GM23338 (cell line): ENCODE measurements at regions not wholly inside any gene's neighbourhood (a gene's known extent, or its start where the extent isn't known, plus 50 kb on each side); places are given as distances from the start of the nearest gene placed in this dataset.

Source experiments
- ATAC-seq: fragments of 200-7000 bp; cut with Tn5 transposase; 3 replicates; pipeline ENCODE4 v1.9.1; 2020
- DNase-seq: peaks from one replicate; pipeline ENCODE4 v3.0.0-alpha.2; 2015; ENCODE audit warnings: low spot score
- H2AFZ ChIP-seq: fragments of 200-600 bp; sonication (generic); 2 replicates; pipeline ENCODE4 v1.8.0; 2016; ENCODE audit warnings: antibody characterized with exemption, mild to moderate bottlenecking, moderate library complexity
- H3F3A ChIP-seq: fragments of 200-600 bp; sonication (generic); replicated peaks from 2 replicates; pipeline ENCODE4 v1.8.0; 2017; ENCODE audit warnings: antibody characterized with exemption, mixed run types, low read depth
- H3K27ac ChIP-seq: fragments of 200-600 bp; sonication (generic); 2 replicates; pipeline ENCODE4 v1.6.1; 2016; ENCODE audit warnings: low read depth
- H3K27me3 ChIP-seq: fragments of 200-600 bp; sonication (generic); 2 replicates; pipeline ENCODE4 v1.8.0; 2016; ENCODE audit warnings: mild to moderate bottlenecking, mixed run types, moderate library complexity; ENCODE audit not compliant: insufficient read depth
- H3K36me3 ChIP-seq: fragments of 200-600 bp; sonication (generic); 2 replicates; pipeline ENCODE4 v1.8.0; 2016; ENCODE audit warnings: mild to moderate bottlenecking; ENCODE audit not compliant: insufficient read depth
- H3K4me1 ChIP-seq: fragments of 200-600 bp; sonication (generic); 2 replicates; pipeline ENCODE4 v1.8.0; 2016; ENCODE audit warnings: mild to moderate bottlenecking, moderate library complexity; ENCODE audit not compliant: insufficient read depth
- H3K4me2 ChIP-seq: fragments of 200-600 bp; sonication (generic); 2 replicates; pipeline ENCODE4 v1.7.1; 2017; ENCODE audit warnings: mixed run types
- H3K4me3 ChIP-seq: fragments of 200-600 bp; sonication (generic); 2 replicates; pipeline ENCODE4 v1.6.1; 2016; ENCODE audit warnings: mixed run types
- H3K79me2 ChIP-seq: fragments of 200-600 bp; sonication (generic); replicated peaks from 2 replicates; pipeline ENCODE4 v1.8.0; 2017; ENCODE audit warnings: mild to moderate bottlenecking; ENCODE audit not compliant: insufficient read depth
- H3K9me2 ChIP-seq: fragments of 200-600 bp; sonication (generic); 2 replicates; pipeline ENCODE4 v1.8.0; 2017; ENCODE audit not compliant: insufficient read depth
- H4K20me1 ChIP-seq: fragments of 200-600 bp; sonication (generic); replicated peaks from 2 replicates; pipeline ENCODE4 v1.8.0; 2017; ENCODE audit warnings: mild to moderate bottlenecking; ENCODE audit not compliant: insufficient read depth
- H3K27ac Mint-ChIP-seq: 2 replicates; pipeline ENCODE4 v1.8.0; 2020; ENCODE audit warnings: inconsistent platforms, mild to moderate bottlenecking, moderate library complexity, mixed read lengths
- H3K27me3 Mint-ChIP-seq: 3 replicates; pipeline ENCODE4 v1.8.0; 2022; ENCODE audit warnings: low read depth, mild to moderate bottlenecking, moderate library complexity, mixed read lengths, inconsistent platforms; ENCODE audit not compliant: insufficient read depth, poor library complexity
- H3K36me3 Mint-ChIP-seq: 3 replicates; pipeline ENCODE4 v1.8.0; 2021; ENCODE audit warnings: low read depth, mild to moderate bottlenecking, inconsistent platforms, moderate library complexity, mixed read lengths
- H3K4me1 Mint-ChIP-seq: 3 replicates; pipeline ENCODE4 v1.8.0; 2020; ENCODE audit warnings: mild to moderate bottlenecking, inconsistent platforms, mixed read lengths
- H3K4me3 Mint-ChIP-seq: 3 replicates; pipeline ENCODE4 v1.8.0; 2021; ENCODE audit warnings: moderate library complexity, mild to moderate bottlenecking, inconsistent platforms, mixed read lengths
- H3K9me3 Mint-ChIP-seq: 3 replicates; pipeline ENCODE4 v1.8.0; 2020; ENCODE audit warnings: moderate library complexity, mild to moderate bottlenecking, inconsistent platforms, mixed read lengths
- CREB1 ChIP-seq: fragments of 250-450 bp; sonication (Bioruptor Pico); IDR thresholded peaks from 2 replicates; pipeline ENCODE4 v1.5.0; 2020; ENCODE audit warnings: low read depth, mild to moderate bottlenecking, moderate library complexity
- CTCF ChIP-seq, 2 experiments: fragments of 200-600 bp in 1 of 2; sonication (generic) in 1 of 2; conservative IDR thresholded peaks; 2 replicates each; pipeline versions ENCODE4 v1.5.1 to v1.6.1; 2016 to 2017; ENCODE audit warnings: antibody characterized with exemption in 2 of 2, low read depth in 2 of 2, mild to moderate bottlenecking in 2 of 2, moderate library complexity in 1 of 2
- ETS1 ChIP-seq: IDR thresholded peaks from 2 replicates; pipeline ENCODE4 v1.6.1; 2016; ENCODE audit warnings: antibody characterized with exemption
- EZH2phosphoT487 ChIP-seq: fragments of 200-600 bp; sonication (generic); IDR thresholded peaks from one replicate; pipeline ENCODE4 v1.8.1; 2018; ENCODE audit warnings: antibody characterized with exemption; ENCODE audit not compliant: unreplicated experiment
- JUNB ChIP-seq: IDR thresholded peaks from one replicate; pipeline ENCODE4 v1.6.1; 2016; ENCODE audit warnings: antibody characterized with exemption; ENCODE audit not compliant: unreplicated experiment
- POLR2AphosphoS5 ChIP-seq: IDR thresholded peaks from 2 replicates; pipeline ENCODE4 v1.6.1; 2016; ENCODE audit warnings: antibody characterized with exemption, low read depth
- REST ChIP-seq: IDR thresholded peaks from one replicate; pipeline ENCODE4 v1.6.1; 2018; ENCODE audit warnings: antibody characterized with exemption; ENCODE audit not compliant: unreplicated experiment
- STAT1 ChIP-seq: IDR thresholded peaks from one replicate; pipeline ENCODE4 v1.6.1; 2016; ENCODE audit warnings: antibody characterized with exemption; ENCODE audit not compliant: unreplicated experiment
- ZNF114 ChIP-seq: fragments of 250-450 bp; sonication (Bioruptor Pico); IDR thresholded peaks from 2 replicates; pipeline ENCODE4 v1.5.0; 2020; ENCODE audit warnings: mild to moderate bottlenecking, moderate library complexity
- ZNF331 ChIP-seq: fragments of 250-450 bp; sonication (Bioruptor Pico); IDR thresholded peaks from 2 replicates; pipeline ENCODE4 v1.5.0; 2020; ENCODE audit warnings: low read depth, mild to moderate bottlenecking, moderate library complexity
- ZNF462 ChIP-seq: fragments of 250-450 bp; sonication (Bioruptor Pico); IDR thresholded peaks from 2 replicates; pipeline ENCODE4 v1.5.0; 2020; ENCODE audit warnings: mild to moderate bottlenecking, moderate library complexity

GRCh38 chr13:106635616-106636015 lies 67.7 kb upstream of the ARGLU1 start:
- Histone ChIP-seq H3K27ac (no peak overlapping the region), H3K9me2 (peaks cover 8% of the 10 kb centered on the region), H3F3A (no peaks in the 10 kb centered on the region), H3K27me3 (no peaks in the 10 kb centered on the region), H3K4me1 (no peaks in the 10 kb centered on the region), H4K20me1 (no peaks in the 10 kb centered on the region), H3K36me3 (no peaks in the 10 kb centered on the region), H2AFZ (no peak overlapping the region), H3K4me3 (no peak overlapping the region), H3K4me2 (no peak overlapping the region), H3K79me2 (no peaks in the 10 kb centered on the region)
- Mint-ChIP-seq H3K9me3 (no peaks in the 10 kb centered on the region), H3K4me1 (no peaks in the 10 kb centered on the region), H3K4me3 (no peak overlapping the region), H3K36me3 (no peaks in the 10 kb centered on the region), H3K27me3 (peaks cover 4% of the 10 kb centered on the region), H3K27ac (no peak overlapping the region)
- ATAC-seq (no peak), DNase-seq (no peak)
- TF ChIP-seq CREB1 (CRISPR knock-in tag) (no peak), CTCF (conservative IDR thresholded peaks at IDR 0.05; ENCODE audit: low read depth in 2 of 2) (no peak), EZH2phosphoT487 (no peak), STAT1 (no peak), ZNF462 (CRISPR knock-in tag) (no peak), POLR2AphosphoS5 (no peak), ETS1 (no peak), ZNF114 (CRISPR knock-in tag) (no peak), ZNF331 (CRISPR knock-in tag) (no peak), JUNB (no peak), REST (no peak)
